Fibroblast of lung (primary cell): ENCODE measurements at regions not wholly inside any gene's neighbourhood (a gene's known extent, or its start where the extent isn't known, plus 50 kb on each side); places are given as distances from the start of the nearest gene placed in this dataset.

Experiments
- EZH2 ChIP-seq: IDR thresholded peaks from 2 replicates; pipeline ENCODE4 v1.5.1; 2012; ENCODE audit warnings: low read length, control low read depth, mild to moderate bottlenecking; ENCODE audit errors: missing control alignments
- TF ChIP-seq, protein P1 (sequence below), 2 donors: IDR thresholded peaks in 1 of 2; conservative IDR thresholded peaks in 1 of 2; 1 replicate in 1 of 2; 2 replicates in 1 of 2; pipeline ENCODE4 v1.5.1; 2011 to 2012; ENCODE audit warnings: low read length in 2 of 2, control low read depth in 1 of 2, inconsistent platforms in 1 of 2, low read depth in 1 of 2, mild to moderate bottlenecking in 1 of 2

DNA sequence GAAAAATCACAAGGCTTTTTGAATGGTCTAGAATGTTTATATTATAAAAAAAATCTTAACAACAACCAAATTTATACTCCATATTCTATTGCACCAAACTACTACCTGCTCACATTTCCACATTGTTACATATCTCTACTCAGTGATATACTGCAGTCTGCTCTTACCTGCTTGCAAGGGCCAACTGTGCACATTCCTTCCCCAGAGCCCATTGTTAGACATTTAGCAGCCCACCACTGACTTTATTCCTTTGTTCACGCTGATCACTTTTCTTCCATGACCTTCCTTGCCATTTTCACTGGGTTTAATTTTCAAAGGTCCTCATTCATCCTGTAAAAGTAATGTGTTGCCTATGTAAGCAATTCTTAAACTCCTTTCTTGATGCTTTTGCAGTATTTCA lies 109.7 kb upstream of the KCNJ3 start:
- TF ChIP-seq, protein P1, sequence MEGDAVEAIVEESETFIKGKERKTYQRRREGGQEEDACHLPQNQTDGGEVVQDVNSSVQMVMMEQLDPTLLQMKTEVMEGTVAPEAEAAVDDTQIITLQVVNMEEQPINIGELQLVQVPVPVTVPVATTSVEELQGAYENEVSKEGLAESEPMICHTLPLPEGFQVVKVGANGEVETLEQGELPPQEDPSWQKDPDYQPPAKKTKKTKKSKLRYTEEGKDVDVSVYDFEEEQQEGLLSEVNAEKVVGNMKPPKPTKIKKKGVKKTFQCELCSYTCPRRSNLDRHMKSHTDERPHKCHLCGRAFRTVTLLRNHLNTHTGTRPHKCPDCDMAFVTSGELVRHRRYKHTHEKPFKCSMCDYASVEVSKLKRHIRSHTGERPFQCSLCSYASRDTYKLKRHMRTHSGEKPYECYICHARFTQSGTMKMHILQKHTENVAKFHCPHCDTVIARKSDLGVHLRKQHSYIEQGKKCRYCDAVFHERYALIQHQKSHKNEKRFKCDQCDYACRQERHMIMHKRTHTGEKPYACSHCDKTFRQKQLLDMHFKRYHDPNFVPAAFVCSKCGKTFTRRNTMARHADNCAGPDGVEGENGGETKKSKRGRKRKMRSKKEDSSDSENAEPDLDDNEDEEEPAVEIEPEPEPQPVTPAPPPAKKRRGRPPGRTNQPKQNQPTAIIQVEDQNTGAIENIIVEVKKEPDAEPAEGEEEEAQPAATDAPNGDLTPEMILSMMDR (conservative IDR thresholded peaks at IDR 0.05 in 1 of 2, IDR thresholded peaks at IDR 0.05 in 1 of 2; ENCODE audit: low read depth in 1 of 2, low read length in 2 of 2) = no peak
- TF ChIP-seq EZH2 = no peak
